GM19035 (cell line): ENCODE measurements at regions not wholly inside any gene's neighbourhood (a gene's known extent, or its start where the extent isn't known, plus 50 kb on each side); places are given as distances from the start of the nearest gene placed in this dataset.
A peak's percentile ranks its signal among the peaks of the same experiment; 100 is the strongest.

Experiments
- ATAC-seq: cut with Tn5 transposase; IDR thresholded peaks from one replicate; pipeline ENCODE4 v1.9.1; 2021; ENCODE audit not compliant: unreplicated experiment

GRCh38 chr2:121897335-121897970 lies 142.0 kb downstream of the TSN start:
- peak; percentile 78 for ATAC-seq

GRCh38 chr2:121898483-121898882 lies 143.0 kb downstream of the TSN start:
- no peak for ATAC-seq

GRCh38 chr2:121900391-121900790 lies 144.9 kb downstream of the TSN start:
- no peak for ATAC-seq

DNA sequence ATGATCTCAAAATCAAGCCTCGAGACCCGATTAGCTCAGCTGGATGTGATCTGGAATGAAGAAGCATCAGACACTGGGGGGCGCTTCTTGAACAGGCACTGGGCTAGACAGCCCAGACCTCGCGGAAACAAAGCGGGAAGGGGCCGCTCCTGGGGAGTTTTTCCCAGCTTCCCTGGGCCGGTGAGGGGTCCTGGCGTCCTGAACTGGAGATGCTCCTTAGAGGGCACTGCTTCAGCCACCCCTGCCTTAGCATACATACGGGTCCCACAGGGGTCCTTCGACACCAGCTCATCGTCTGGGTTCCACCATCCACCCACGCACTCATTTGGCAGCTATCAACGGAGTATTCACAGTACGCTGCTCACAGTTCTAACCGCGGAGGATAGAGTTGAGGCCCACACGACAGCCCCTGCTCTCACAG lies 146.7 kb downstream of the TSN start:
- no peak for ATAC-seq

- no peak for ATAC-seq
These were observed 147.2 kb downstream of the TSN start for GRCh38 chr2:121902616-121903015.

- ATAC-seq = no peak
These were observed 147.7 kb downstream of the TSN start for GRCh38 chr2:121903037-121903689.

- ATAC-seq = no peak
These were observed 149.2 kb downstream of the TSN start for GRCh38 chr2:121904656-121905055.

GRCh38 chr2:121905201-121905600 lies 149.8 kb downstream of the TSN start:
- no peak for ATAC-seq

- no peak for ATAC-seq
These were observed 150.7 kb downstream of the TSN start for GRCh38 chr2:121906170-121906569.

GRCh38 chr2:121907928-121908327 lies 152.5 kb downstream of the TSN start:
- no peak for ATAC-seq

DNA sequence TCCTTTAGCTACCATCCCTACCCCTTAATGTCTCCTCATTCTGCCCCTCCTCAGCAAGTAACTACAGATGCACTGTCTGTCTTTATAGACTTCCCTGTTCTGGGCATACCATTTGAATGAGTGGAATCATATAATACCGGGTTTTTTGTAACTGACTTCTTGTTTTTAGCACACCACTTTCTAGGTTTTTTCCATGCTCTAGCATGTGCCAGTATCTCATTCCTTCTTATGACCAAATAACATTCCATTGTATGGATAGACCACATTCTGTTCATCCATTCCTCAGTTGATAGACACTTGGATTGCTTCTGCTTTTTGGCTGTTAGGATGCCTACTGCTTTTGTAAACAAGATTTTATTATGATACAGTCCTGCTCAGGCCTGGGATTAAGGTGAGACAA lies 154.7 kb downstream of the TSN start:
- ATAC-seq = no peak

DNA sequence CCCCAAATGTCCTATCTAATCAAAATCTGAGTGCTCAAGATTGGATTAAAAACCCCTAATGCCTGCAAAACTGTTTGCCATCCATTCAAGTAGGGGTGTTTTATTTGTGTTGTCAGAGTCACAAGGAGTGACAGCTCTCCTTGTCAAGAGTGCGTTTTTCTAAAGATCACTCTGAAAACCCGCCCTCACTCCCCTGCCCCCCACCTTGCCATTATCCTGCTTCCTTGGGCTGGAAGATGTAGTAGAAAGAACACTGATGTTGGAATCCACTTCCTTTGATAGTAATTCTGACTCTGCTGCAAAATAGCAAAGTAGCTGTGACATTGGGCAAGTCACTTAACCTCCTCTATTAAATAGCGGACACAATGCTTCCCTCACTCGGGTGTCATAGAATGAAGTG lies 155.6 kb downstream of the TSN start:
- ATAC-seq = no peak

- ATAC-seq = no peak
These were observed 161.7 kb downstream of the TSN start for GRCh38 chr2:121917143-121917542.

DNA sequence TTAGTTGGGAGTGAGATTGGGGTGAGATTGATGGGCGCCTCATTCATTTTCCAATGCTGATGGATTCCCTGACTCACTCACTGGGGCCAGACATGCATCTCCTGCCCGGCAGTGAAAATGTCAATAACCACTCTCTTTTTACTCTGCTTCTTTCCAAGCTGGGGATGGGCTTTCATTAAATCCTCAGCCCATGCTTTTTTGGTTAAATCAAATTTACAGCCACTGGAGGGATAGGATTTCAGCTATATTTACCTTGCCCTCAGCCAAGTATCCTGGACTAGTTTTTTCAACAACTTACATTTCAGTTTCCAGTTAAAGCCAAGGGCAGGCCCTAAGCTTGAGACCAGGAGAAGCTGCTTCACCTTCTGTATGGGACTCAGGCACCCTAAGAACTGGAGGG lies 162.8 kb downstream of the TSN start:
- no peak for ATAC-seq

DNA sequence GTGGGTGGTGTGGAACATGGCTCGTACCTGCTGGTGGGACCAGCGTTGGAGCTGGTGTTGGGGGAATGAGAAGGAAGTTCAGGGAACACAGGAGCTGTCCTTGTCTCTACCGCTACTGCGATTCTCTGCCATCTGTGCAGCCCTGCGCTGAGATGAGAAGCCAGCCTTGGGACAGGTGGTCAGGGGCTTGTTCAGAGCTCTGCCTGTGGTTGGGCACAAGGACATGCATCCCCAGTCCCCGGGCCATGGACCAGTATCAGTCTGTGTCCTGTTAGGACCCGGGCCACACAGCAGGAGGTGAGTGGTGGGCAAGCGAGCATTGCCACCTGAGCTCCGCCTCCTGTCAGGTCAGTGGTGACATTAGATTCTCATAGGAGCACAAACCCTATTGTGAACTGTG lies 164.4 kb downstream of the TSN start:
- ATAC-seq = no peak

DNA sequence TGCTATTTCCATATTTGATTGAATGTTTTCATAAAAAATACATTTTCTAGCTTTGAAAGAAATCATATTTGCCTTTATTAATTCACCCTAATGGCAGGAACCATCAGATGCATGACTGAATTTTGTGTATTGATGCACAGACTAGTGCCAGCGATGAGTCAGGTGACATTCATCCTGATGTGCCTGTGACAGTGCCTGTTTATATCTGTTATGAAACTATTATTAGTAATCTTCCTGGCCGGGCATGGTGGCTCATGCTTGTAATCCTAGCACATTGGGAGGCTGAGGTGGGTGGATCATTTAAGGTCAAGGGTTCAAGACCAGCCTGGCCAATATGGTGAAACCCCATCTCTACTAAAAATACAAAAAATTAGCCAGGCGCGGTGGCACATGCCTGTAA lies 170.0 kb downstream of the TSN start:
- no peak for ATAC-seq

DNA sequence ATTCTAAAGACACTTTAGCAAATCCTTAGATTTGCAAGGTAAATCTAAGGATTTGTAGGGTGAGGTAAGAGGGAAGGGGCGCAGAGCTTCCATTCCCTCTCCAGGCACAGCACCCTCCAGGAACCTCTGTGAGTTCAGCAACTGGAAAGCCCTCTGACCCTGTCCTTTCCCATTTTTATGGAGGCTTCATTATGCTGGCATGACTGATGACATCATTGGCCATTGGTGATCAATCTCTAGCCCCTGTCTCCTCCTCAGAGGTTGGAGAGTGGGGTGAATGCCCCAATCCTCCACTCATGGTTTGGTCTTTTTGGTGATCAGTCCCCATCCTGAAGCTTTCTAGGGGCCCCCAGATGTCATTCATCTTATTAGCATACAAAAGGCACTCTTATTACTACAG lies 187.8 kb downstream of the TSN start:
- no peak for ATAC-seq

GRCh38 chr2:121944072-121944831 lies 188.8 kb downstream of the TSN start:
- no peak for ATAC-seq

- ATAC-seq = no peak
These were observed 192.2 kb downstream of the TSN start for GRCh38 chr2:121947674-121948073.

DNA sequence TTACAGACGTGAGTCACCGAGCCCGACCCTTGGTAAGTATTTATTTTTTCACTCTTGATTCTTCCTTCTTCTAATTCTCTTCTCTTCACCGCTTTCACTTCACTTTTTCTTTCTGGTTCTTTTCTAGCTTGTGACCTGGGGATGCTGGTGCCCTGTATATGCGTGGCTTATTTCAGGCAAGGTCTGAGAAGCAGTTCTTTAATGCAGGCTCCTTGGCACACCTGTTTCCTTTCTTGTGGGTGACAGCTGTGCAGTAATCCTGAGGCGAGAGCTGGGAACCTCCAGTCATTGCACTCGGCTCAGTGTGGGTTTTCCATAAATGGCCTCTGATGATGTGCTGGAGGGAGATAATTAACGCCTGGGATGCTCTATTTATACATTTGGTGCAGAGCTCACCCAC lies 193.8 kb downstream of the TSN start:
- ATAC-seq = no peak

DNA sequence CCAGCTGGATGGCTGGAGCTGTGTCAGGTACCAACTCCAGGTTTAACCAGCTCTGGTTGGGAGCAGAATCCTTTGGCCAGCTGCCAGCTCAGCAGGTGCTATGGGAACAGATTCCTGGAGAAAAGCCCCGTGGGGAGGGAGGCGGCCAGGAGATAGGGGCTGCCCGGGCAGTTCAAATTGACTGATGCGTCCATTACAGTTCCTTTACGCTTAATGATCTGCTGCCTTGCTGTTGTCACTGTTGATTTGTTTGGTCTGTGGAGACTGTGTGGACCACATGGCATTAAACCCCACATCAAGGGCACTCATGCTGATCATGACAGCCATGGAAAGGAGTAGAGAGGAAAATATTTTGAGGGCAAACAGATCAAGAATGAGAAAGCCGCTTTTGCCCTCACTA lies 200.0 kb downstream of the TSN start:
- ATAC-seq = no peak

DNA sequence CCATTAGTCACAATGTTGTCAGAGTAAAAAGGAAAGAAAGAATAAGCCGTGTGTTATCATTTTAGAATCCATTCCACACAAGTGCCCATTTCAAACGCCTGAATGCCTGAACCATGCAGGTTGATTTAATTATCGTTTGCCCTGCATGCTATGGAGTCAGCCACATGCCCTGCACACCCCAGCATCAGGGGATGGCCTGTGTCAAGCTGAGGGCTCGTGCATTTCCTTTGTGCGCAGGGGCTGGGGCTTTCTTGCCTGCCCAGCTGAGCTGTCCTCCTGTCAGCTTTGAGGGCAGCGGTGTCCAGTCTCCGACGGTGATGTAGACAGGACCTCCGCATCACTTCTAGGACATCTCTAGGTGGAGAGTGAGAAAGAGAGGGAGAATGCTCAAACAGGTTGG lies 200.4 kb downstream of the TSN start:
- no peak for ATAC-seq
